ENCODE measurements at regions not wholly inside any gene's neighbourhood (a gene's known extent, or its start where the extent isn't known, plus 50 kb on each side); places are given as distances from the start of the nearest gene placed in this dataset.

GRCh38 chr2:40719414-40719813, 267.5 kb upstream of the SLC8A1 start:
- CTCF ChIA-PET (ENCODE audit: unreplicated experiment), result no interaction called here
- Histone ChIP-seq H3K4me1 (ENCODE audit: insufficient read depth, low read length, poor library complexity, severe bottlenecking) (no peaks in the 10 kb centered on the region), H2AFZ (ENCODE audit: low read length) (no peak overlapping the region), H4K20me1 (ENCODE audit: insufficient read depth, low read length) (no peaks in the 10 kb centered on the region), H3K27ac (ENCODE audit: low read depth, low read length, poor library complexity, severe bottlenecking) (no peak overlapping the region), H3K9me3 (ENCODE audit: low read length) (no peaks in the 10 kb centered on the region), H3K36me3 (ENCODE audit: insufficient read depth, low read length) (no peaks in the 10 kb centered on the region), H3K4me2 (ENCODE audit: low read length) (no peak overlapping the region), H3K9me2 (ENCODE audit: insufficient read depth, low read length) (no peaks in the 10 kb centered on the region), H3K4me3 (ENCODE audit: low read depth, low read length, poor library complexity, severe bottlenecking) (no peak overlapping the region), H3K79me2 (ENCODE audit: insufficient read depth, low read depth, low read length) (no peaks in the 10 kb centered on the region)
- no peak for DNase-seq (ENCODE audit: low spot score)
- POLR2A ChIA-PET, result interaction anchor here (1.2 kb wide), 1 partner anchor 19 kb away, joined by 3 read pairs; no protein-coding TSS in a partner anchor
- TF ChIP-seq EZH2phosphoT487 (IDR thresholded peaks at IDR 0.05; ENCODE audit: borderline replicate concordance, low read depth, low read length) (no peak), CTCF (conservative IDR thresholded peaks at IDR 0.05; ENCODE audit: low read length) (no peak)
- BruUV-seq (replicated peaks), result no TSS peak
- intact Hi-C loops (cut with micrococcal nuclease; ENCODE audit: unreplicated experiment), result no loop called here

- H3K9me2 ChIP-seq (ENCODE audit: insufficient read depth, low read length), result no peaks in the 10 kb centered on the region
- no peak overlapping the region for H3K4me2 ChIP-seq (ENCODE audit: low read length)
- DNase-seq (ENCODE audit: low spot score), result no peak
- POLR2A ChIA-PET, result no interaction called here
- no peak for TF ChIP-seq CTCF (conservative IDR thresholded peaks at IDR 0.05; ENCODE audit: low read length)
- TF ChIP-seq EZH2phosphoT487 (IDR thresholded peaks at IDR 0.05; ENCODE audit: borderline replicate concordance, low read depth, low read length), result no peak
- H3K4me3 ChIP-seq (ENCODE audit: low read depth, low read length, poor library complexity, severe bottlenecking), result no peak overlapping the region
- H3K4me1 ChIP-seq (ENCODE audit: insufficient read depth, low read length, poor library complexity, severe bottlenecking), result no peaks in the 10 kb centered on the region
- H3K9me3 ChIP-seq (ENCODE audit: low read length), result no peaks in the 10 kb centered on the region
- no peaks in the 10 kb centered on the region for H4K20me1 ChIP-seq (ENCODE audit: insufficient read depth, low read length)
- CTCF ChIA-PET (ENCODE audit: unreplicated experiment), result no interaction called here
- no peak overlapping the region for H2AFZ ChIP-seq (ENCODE audit: low read length)
- H3K27ac ChIP-seq (ENCODE audit: low read depth, low read length, poor library complexity, severe bottlenecking), result no peak overlapping the region
- BruUV-seq (replicated peaks), result no TSS peak
- H3K79me2 ChIP-seq (ENCODE audit: insufficient read depth, low read depth, low read length), result no peaks in the 10 kb centered on the region
- intact Hi-C loops (cut with micrococcal nuclease; ENCODE audit: unreplicated experiment), result no loop called here
- no peaks in the 10 kb centered on the region for H3K36me3 ChIP-seq (ENCODE audit: insufficient read depth, low read length)
Observed at GRCh38 chr2:40721595-40721994, 269.7 kb upstream of the SLC8A1 start.

GRCh38 chr2:40723194-40723593, 271.3 kb upstream of the SLC8A1 start:
- intact Hi-C loops (cut with micrococcal nuclease; ENCODE audit: unreplicated experiment), result no loop called here
- H3K4me2 ChIP-seq (ENCODE audit: low read length), result no peak overlapping the region
- no peaks in the 10 kb centered on the region for H3K9me3 ChIP-seq (ENCODE audit: low read length)
- DNase-seq (ENCODE audit: low spot score), result no peak
- H3K4me3 ChIP-seq (ENCODE audit: low read depth, low read length, poor library complexity, severe bottlenecking), result no peak overlapping the region
- no TSS peak for BruUV-seq (replicated peaks)
- no peaks in the 10 kb centered on the region for H3K79me2 ChIP-seq (ENCODE audit: insufficient read depth, low read depth, low read length)
- no peaks in the 10 kb centered on the region for H3K4me1 ChIP-seq (ENCODE audit: insufficient read depth, low read length, poor library complexity, severe bottlenecking)
- ChIA-PET POLR2A (no interaction called here), CTCF (ENCODE audit: unreplicated experiment) (no interaction called here)
- H2AFZ ChIP-seq (ENCODE audit: low read length), result no peak overlapping the region
- no peak overlapping the region for H3K27ac ChIP-seq (ENCODE audit: low read depth, low read length, poor library complexity, severe bottlenecking)
- no peaks in the 10 kb centered on the region for H3K9me2 ChIP-seq (ENCODE audit: insufficient read depth, low read length)
- no peaks in the 10 kb centered on the region for H4K20me1 ChIP-seq (ENCODE audit: insufficient read depth, low read length)
- H3K36me3 ChIP-seq (ENCODE audit: insufficient read depth, low read length), result no peaks in the 10 kb centered on the region
- TF ChIP-seq EZH2phosphoT487 (IDR thresholded peaks at IDR 0.05; ENCODE audit: borderline replicate concordance, low read depth, low read length) (no peak), CTCF (conservative IDR thresholded peaks at IDR 0.05; ENCODE audit: low read length) (no peak)
